HG03045 (cell line): ENCODE measurements at regions not wholly inside any gene's neighbourhood (a gene's known extent, or its start where the extent isn't known, plus 50 kb on each side); places are given as distances from the start of the nearest gene placed in this dataset.

ENCODE experiments used
- ATAC-seq: cut with Tn5 transposase; IDR thresholded peaks from one replicate; pipeline ENCODE4 v1.9.1; 2021; ENCODE audit warnings: mild to moderate bottlenecking, moderate library complexity; ENCODE audit not compliant: unreplicated experiment

- no peak for ATAC-seq
Measured at GRCh38 chr2:145015561-145015960, 495.6 kb upstream of the ZEB2 start.

- no peak for ATAC-seq
Measured at GRCh38 chr2:145012806-145013205, 492.9 kb upstream of the ZEB2 start.

- ATAC-seq, result no peak
Measured at GRCh38 chr2:145012214-145012670, 492.3 kb upstream of the ZEB2 start.

- no peak for ATAC-seq
Measured at GRCh38 chr2:145010635-145011034, 490.7 kb upstream of the ZEB2 start.

GRCh38 chr2:145007960-145008263 is 488.0 kb upstream of the ZEB2 start:
- no peak for ATAC-seq

GRCh38 chr2:145007093-145007959 is 487.4 kb upstream of the ZEB2 start:
- ATAC-seq, result no peak

GRCh38 chr2:145002624-145003023 is 482.7 kb upstream of the ZEB2 start:
- no peak for ATAC-seq

- ATAC-seq, result no peak
Measured at GRCh38 chr2:145000376-145000775, 480.5 kb upstream of the ZEB2 start.

GRCh38 chr2:144999936-145000335 is 480.0 kb upstream of the ZEB2 start:
- ATAC-seq, result no peak

GRCh38 chr2:144999071-144999875 is 479.4 kb upstream of the ZEB2 start:
- no peak for ATAC-seq

GRCh38 chr2:144998435-144998834 is 478.5 kb upstream of the ZEB2 start:
- no peak for ATAC-seq

GRCh38 chr2:144996225-144996795 is 476.4 kb upstream of the ZEB2 start:
- no peak for ATAC-seq

- no peak for ATAC-seq
Measured at GRCh38 chr2:144995482-144995881, 475.6 kb upstream of the ZEB2 start.

- no peak for ATAC-seq
Measured at GRCh38 chr2:144990661-144991060, 470.7 kb upstream of the ZEB2 start.

GRCh38 chr2:144989579-144990270 is 469.8 kb upstream of the ZEB2 start:
- ATAC-seq, result no peak

GRCh38 chr2:144988591-144988990 is 468.7 kb upstream of the ZEB2 start:
- no peak for ATAC-seq

- no peak for ATAC-seq
Measured at GRCh38 chr2:144986691-144987090, 466.8 kb upstream of the ZEB2 start.

GRCh38 chr2:144984038-144984437 is 464.1 kb upstream of the ZEB2 start:
- no peak for ATAC-seq

- ATAC-seq, result no peak
Measured at GRCh38 chr2:144983107-144983506, 463.2 kb upstream of the ZEB2 start.

- ATAC-seq, result no peak
Measured at GRCh38 chr2:144982481-144982880, 462.6 kb upstream of the ZEB2 start.

GRCh38 chr2:144975881-144976280 is 456.0 kb upstream of the ZEB2 start:
- ATAC-seq, result no peak
